ENCODE measurements at regions not wholly inside any gene's neighbourhood (a gene's known extent, or its start where the extent isn't known, plus 50 kb on each side); places are given as distances from the start of the nearest gene placed in this dataset.

GRCh38 chr17:54836723-54837462 is 63.8 kb upstream of the TOM1L1 start:
- H3K9me3 ChIP-seq (ENCODE audit: control insufficient read depth, insufficient read depth, low read depth, low read length), result no peaks in the 10 kb centered on the region
- no peak overlapping the region for H3K27ac ChIP-seq (ENCODE audit: insufficient read depth, low read length)
- no peak overlapping the region for H2AFZ ChIP-seq (ENCODE audit: low read length)
- TF ChIP-seq EZH2 (IDR thresholded peaks at IDR 0.05; ENCODE audit: low read length, missing control alignments) (no peak), CTCF (conservative IDR thresholded peaks at IDR 0.05 in 1 of 2, IDR thresholded peaks at IDR 0.05 in 1 of 2; ENCODE audit: low read depth in 1 of 2, low read length in 2 of 2) (no peak)
- H3K4me1 ChIP-seq (ENCODE audit: control insufficient read depth, extremely low read depth, insufficient read depth, low read length), result no peaks in the 10 kb centered on the region
- H3K79me2 ChIP-seq (ENCODE audit: control insufficient read depth, insufficient read depth, low read length), result no peaks in the 10 kb centered on the region
- H3K27me3 ChIP-seq (ENCODE audit: control insufficient read depth, insufficient read depth, low read length), result no peaks in the 10 kb centered on the region
- H3K4me3 ChIP-seq (replicated peaks in 1 of 4; ENCODE audit: control extremely low read depth in 1 of 4, insufficient read depth in 1 of 4, low read depth in 3 of 4, low read length in 4 of 4), result no peak overlapping the region
- H3K36me3 ChIP-seq (ENCODE audit: control insufficient read depth, insufficient read depth, low read length), result no peaks in the 10 kb centered on the region
- no peak overlapping the region for H3K4me2 ChIP-seq (ENCODE audit: extremely low read depth, insufficient read depth, low read length)
- no peak for DNase-seq (ENCODE audit: low read depth in 2 of 2)
- no peaks in the 10 kb centered on the region for H4K20me1 ChIP-seq (ENCODE audit: control insufficient read depth, extremely low read depth, insufficient read depth, low read length)
- H3K9ac ChIP-seq (ENCODE audit: insufficient read depth, low read length), result no peak overlapping the region

GRCh38 chr17:54838651-54839421 is 61.8 kb upstream of the TOM1L1 start:
- Histone ChIP-seq H3K4me2 (ENCODE audit: extremely low read depth, insufficient read depth, low read length) (no peak overlapping the region), H4K20me1 (ENCODE audit: control insufficient read depth, extremely low read depth, insufficient read depth, low read length) (no peaks in the 10 kb centered on the region), H3K79me2 (ENCODE audit: control insufficient read depth, insufficient read depth, low read length) (no peaks in the 10 kb centered on the region), H3K4me1 (ENCODE audit: control insufficient read depth, extremely low read depth, insufficient read depth, low read length) (no peaks in the 10 kb centered on the region), H3K4me3 (replicated peaks in 1 of 4; ENCODE audit: control extremely low read depth in 1 of 4, insufficient read depth in 1 of 4, low read depth in 3 of 4, low read length in 4 of 4) (no peak overlapping the region), H3K27ac (ENCODE audit: insufficient read depth, low read length) (no peak overlapping the region), H3K36me3 (ENCODE audit: control insufficient read depth, insufficient read depth, low read length) (no peaks in the 10 kb centered on the region), H3K27me3 (ENCODE audit: control insufficient read depth, insufficient read depth, low read length) (no peaks in the 10 kb centered on the region), H3K9me3 (ENCODE audit: control insufficient read depth, insufficient read depth, low read depth, low read length) (no peaks in the 10 kb centered on the region), H3K9ac (ENCODE audit: insufficient read depth, low read length) (no peak overlapping the region), H2AFZ (ENCODE audit: low read length) (no peak overlapping the region)
- TF ChIP-seq CTCF (conservative IDR thresholded peaks at IDR 0.05 in 1 of 2, IDR thresholded peaks at IDR 0.05 in 1 of 2; ENCODE audit: low read depth in 1 of 2, low read length in 2 of 2) (no peak), EZH2 (IDR thresholded peaks at IDR 0.05; ENCODE audit: low read length, missing control alignments) (no peak)
- no peak for DNase-seq (ENCODE audit: low read depth in 2 of 2)

- Histone ChIP-seq H3K36me3 (ENCODE audit: control insufficient read depth, insufficient read depth, low read length) (no peaks in the 10 kb centered on the region), H4K20me1 (ENCODE audit: control insufficient read depth, extremely low read depth, insufficient read depth, low read length) (no peaks in the 10 kb centered on the region), H3K9me3 (ENCODE audit: control insufficient read depth, insufficient read depth, low read depth, low read length) (no peaks in the 10 kb centered on the region), H3K4me3 (replicated peaks in 1 of 4; ENCODE audit: control extremely low read depth in 1 of 4, insufficient read depth in 1 of 4, low read depth in 3 of 4, low read length in 4 of 4) (no peak overlapping the region), H3K9ac (ENCODE audit: insufficient read depth, low read length) (no peak overlapping the region), H3K4me2 (ENCODE audit: extremely low read depth, insufficient read depth, low read length) (no peak overlapping the region), H3K27me3 (ENCODE audit: control insufficient read depth, insufficient read depth, low read length) (no peaks in the 10 kb centered on the region), H3K27ac (ENCODE audit: insufficient read depth, low read length) (no peak overlapping the region), H3K4me1 (ENCODE audit: control insufficient read depth, extremely low read depth, insufficient read depth, low read length) (no peaks in the 10 kb centered on the region), H3K79me2 (ENCODE audit: control insufficient read depth, insufficient read depth, low read length) (no peaks in the 10 kb centered on the region), H2AFZ (ENCODE audit: low read length) (no peak overlapping the region)
- no peak for DNase-seq (ENCODE audit: low read depth in 2 of 2)
- TF ChIP-seq CTCF (conservative IDR thresholded peaks at IDR 0.05 in 1 of 2, IDR thresholded peaks at IDR 0.05 in 1 of 2; ENCODE audit: low read depth in 1 of 2, low read length in 2 of 2), result no peak
- no peak for TF ChIP-seq EZH2 (IDR thresholded peaks at IDR 0.05; ENCODE audit: low read length, missing control alignments)
Measured at GRCh38 chr17:54839447-54839846, 61.2 kb upstream of the TOM1L1 start.
